Tibial nerve (tissue), 4 donors: ENCODE measurements at regions not wholly inside any gene's neighbourhood (a gene's known extent, or its start where the extent isn't known, plus 50 kb on each side); places are given as distances from the start of the nearest gene placed in this dataset.

Experiments used
- CTCF ChIP-seq, 5 experiments: fragments of 200-600 bp in 3 of 5; fragments of 450-650 bp in 2 of 5; sonication (generic) in 3 of 5; IDR thresholded peaks; one replicate each; pipeline ENCODE4 v1.5.1; 2016 to 2019; ENCODE audit warnings: antibody characterized with exemption in 5 of 5, mild to moderate bottlenecking in 3 of 5, moderate library complexity in 2 of 5
- EP300 ChIP-seq, 2 donors: sonication (generic); formaldehyde crosslinking; IDR thresholded peaks; one replicate each; pipeline ENCODE4 v1.6.1; 2017; ENCODE audit warnings: antibody characterized with exemption in 2 of 2, mild to moderate bottlenecking in 1 of 2
- POLR2A ChIP-seq, 2 donors: fragments of 450-650 bp; IDR thresholded peaks; one replicate each; pipeline ENCODE4 v1.6.1; 2017; ENCODE audit warnings: antibody characterized with exemption in 2 of 2, mild to moderate bottlenecking in 2 of 2, moderate library complexity in 2 of 2

DNA sequence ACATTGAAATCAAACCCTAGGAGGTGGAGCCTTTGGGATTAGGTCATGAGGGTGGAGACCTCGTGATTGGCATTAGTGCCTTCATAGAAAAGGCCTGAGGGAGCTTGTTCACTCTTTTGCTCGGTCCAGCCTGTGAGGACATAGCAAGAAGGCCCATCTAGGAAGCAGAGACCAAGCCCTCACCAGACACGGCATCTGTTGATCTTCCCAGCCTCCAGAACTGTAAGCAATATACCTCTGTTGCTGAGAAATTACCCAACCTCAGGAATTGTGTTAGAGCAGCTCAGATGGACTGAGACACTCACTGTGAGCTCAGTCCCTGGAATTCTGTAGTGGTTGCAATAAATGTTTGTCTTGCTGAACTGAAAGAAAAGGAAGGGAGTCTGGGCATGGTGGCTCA is 116.2 kb upstream of the MAP1LC3B2 start:
- TF ChIP-seq POLR2A (IDR thresholded peaks at IDR 0.05) (no peak), CTCF (IDR thresholded peaks at IDR 0.05) (no peak), EP300 (IDR thresholded peaks at IDR 0.05) (no peak)
